Stimulated activated naive CD8-positive, alpha-beta T cell treated with anti-CD3 and anti-CD28 coated beads, Interleukin-15, amount 100 ng/mL, for 72 hours (primary cell): ENCODE measurements at regions not wholly inside any gene's neighbourhood (a gene's known extent, or its start where the extent isn't known, plus 50 kb on each side); places are given as distances from the start of the nearest gene placed in this dataset.

Source experiments
- ATAC-seq: fragments of 150-1000 bp; cut with Tn5 transposase; 2 replicates; pipeline ENCODE4 v1.10.0; 2021; ENCODE audit warnings: mild to moderate bottlenecking, moderate library complexity
- DNase-seq, 2 donors: peaks; one replicate each; pipeline ENCODE4 v3.0.0; 2021 to 2022
- H3K27ac Mint-ChIP-seq, 2 donors: one replicate each; pipeline ENCODE4 v1.8.0; 2022; ENCODE audit warnings: mild to moderate bottlenecking in 2 of 2, mixed read lengths in 2 of 2, moderate library complexity in 2 of 2
- H3K27me3 Mint-ChIP-seq: one replicate; pipeline ENCODE4 v1.8.0; 2022; ENCODE audit warnings: mixed read lengths
- H3K4me1 Mint-ChIP-seq: one replicate; pipeline ENCODE4 v1.8.0; 2022; ENCODE audit warnings: mild to moderate bottlenecking, mixed read lengths
- H3K4me3 Mint-ChIP-seq, 2 donors: one replicate each; pipeline ENCODE4 v1.8.0; 2022; ENCODE audit warnings: mild to moderate bottlenecking in 2 of 2, mixed read lengths in 2 of 2, moderate library complexity in 1 of 2
- H3K9me3 Mint-ChIP-seq, 2 donors: one replicate each; pipeline ENCODE4 v1.8.0; 2022; ENCODE audit warnings: mixed read lengths in 2 of 2

DNA sequence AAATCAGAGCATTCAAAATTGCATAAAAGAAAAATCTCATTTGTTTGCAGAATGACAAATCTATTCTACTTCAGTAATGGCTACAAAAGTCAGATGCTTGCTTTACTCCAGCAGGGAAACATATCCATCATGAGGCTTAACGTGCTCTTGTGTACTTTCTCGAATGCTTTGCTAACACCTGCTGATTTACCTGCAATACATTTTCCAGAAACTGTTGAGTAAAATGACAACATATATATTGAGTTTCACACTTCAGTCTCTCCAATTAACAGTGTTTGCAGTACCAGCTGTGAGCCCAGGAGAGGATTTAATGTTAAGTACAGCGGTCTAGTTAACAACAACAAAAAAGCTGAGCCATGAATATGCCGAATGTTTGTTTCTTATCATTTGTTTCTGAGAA lies 391.5 kb upstream of the SMC2 start:
- ATAC-seq, result no peak
- Mint-ChIP-seq H3K9me3 (peaks cover 0 to 7% of the 10 kb centered on the region in 2 donors), H3K27ac (no peak overlapping the region), H3K4me3 (no peak overlapping the region), H3K27me3 (no peaks in the 10 kb centered on the region), H3K4me1 (no peaks in the 10 kb centered on the region)
- no peak for DNase-seq

DNA sequence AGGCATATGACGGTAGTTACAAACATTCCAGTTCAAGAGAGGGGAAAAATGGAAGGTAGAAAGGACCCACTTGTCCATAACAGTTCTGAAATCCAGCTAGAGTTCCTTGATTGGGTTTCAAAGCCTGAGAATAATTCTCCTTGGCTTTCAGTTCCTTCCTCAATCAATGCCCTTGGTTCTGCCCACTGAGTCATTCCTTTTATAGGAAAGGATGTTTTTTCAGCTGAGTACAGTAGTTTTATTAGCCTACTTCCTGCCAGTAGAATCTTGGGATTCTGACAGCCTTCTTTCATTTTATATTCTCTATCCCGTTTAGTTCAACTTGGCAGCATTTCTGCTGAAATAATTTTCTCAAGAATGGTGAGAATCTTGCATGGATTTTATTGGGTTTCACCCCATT lies 386.9 kb upstream of the SMC2 start:
- H3K27me3 Mint-ChIP-seq, result no peaks in the 10 kb centered on the region

DNA sequence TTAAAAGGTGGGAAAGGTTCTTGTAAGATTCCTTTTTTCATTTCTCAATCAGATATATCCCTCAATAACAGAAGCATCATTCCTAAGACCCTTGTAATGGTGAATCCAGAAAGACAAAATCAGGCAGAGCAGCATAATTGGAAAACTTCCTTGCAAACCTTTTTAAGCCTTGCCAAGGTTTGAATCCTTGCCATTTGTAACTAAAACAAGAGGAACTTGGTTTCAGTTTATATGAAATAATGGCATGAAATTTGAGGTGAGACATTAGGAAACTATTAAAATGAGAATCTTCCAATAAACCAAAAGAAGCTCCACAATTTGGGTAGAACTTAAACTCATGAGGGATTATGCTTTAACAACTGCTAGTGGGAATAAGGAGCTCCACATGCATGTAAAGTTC lies 384.7 kb upstream of the SMC2 start:
- ATAC-seq, result no peak
- no peak for DNase-seq
- peaks cover 8 to 9% of the 10 kb centered on the region in 2 donors for H3K9me3 Mint-ChIP-seq
- no peak overlapping the region for H3K4me3 Mint-ChIP-seq
- no peaks in the 10 kb centered on the region for H3K4me1 Mint-ChIP-seq
- no peak overlapping the region for H3K27ac Mint-ChIP-seq
- H3K27me3 Mint-ChIP-seq, result no peaks in the 10 kb centered on the region

More for the DNA sequence above, 386.9 kb upstream of the SMC2 start:
- DNase-seq, result no peak
- no peak for ATAC-seq
- Mint-ChIP-seq H3K4me3 (no peak overlapping the region), H3K9me3 (peaks cover 8 to 9% of the 10 kb centered on the region in 2 donors), H3K27ac (no peak overlapping the region), H3K4me1 (no peaks in the 10 kb centered on the region)

DNA sequence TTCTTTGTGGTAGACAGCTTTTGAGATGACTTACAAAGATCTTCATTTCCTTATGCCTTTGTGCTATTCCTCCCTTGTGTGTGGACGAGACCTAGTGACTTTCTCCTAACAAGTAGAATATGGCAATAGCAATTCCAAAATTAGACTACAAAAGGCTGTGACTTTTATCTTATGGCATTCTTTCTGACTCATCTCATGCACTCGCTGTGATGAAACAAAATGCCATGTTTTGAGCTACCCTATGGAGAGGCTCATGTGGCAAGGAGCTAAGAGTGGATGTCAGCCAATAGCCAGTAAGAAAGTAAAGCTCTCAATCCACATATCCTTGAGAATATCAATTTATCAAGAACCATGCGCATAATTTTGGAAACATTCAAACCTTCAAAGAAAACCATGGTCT lies 380.5 kb upstream of the SMC2 start:
- Mint-ChIP-seq H3K27me3 (no peaks in the 10 kb centered on the region), H3K27ac (no peak overlapping the region), H3K9me3 (peaks cover 0 to 4% of the 10 kb centered on the region in 2 donors), H3K4me3 (no peak overlapping the region), H3K4me1 (no peaks in the 10 kb centered on the region)
- no peak for DNase-seq
- no peak for ATAC-seq

DNA sequence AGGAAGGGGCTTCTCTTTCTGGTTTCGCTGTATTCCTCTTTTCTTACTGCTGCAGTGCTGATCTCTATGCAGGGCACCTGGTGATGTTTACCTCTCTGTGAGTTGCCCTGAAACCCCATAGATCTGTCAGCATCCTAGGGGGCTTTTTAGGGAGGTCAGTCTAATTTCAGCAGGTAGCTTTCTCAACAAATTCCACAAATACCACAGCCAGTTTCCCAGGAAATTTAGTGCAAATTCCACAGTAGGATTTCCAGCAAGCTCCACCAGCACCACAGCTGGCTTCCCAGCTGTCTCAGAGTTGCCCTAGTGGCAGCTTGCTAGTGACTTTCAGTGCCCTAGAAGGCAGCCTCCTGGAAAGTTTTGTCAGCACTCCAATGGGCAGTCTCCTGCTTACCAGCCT lies 379.1 kb upstream of the SMC2 start:
- ATAC-seq, result no peak
- no peaks in the 10 kb centered on the region for H3K27me3 Mint-ChIP-seq
- H3K4me1 Mint-ChIP-seq, result no peaks in the 10 kb centered on the region
- no peaks in the 10 kb centered on the region for H3K9me3 Mint-ChIP-seq
- no peak overlapping the region for H3K4me3 Mint-ChIP-seq
- no peak for DNase-seq
- H3K27ac Mint-ChIP-seq, result no peak overlapping the region

DNA sequence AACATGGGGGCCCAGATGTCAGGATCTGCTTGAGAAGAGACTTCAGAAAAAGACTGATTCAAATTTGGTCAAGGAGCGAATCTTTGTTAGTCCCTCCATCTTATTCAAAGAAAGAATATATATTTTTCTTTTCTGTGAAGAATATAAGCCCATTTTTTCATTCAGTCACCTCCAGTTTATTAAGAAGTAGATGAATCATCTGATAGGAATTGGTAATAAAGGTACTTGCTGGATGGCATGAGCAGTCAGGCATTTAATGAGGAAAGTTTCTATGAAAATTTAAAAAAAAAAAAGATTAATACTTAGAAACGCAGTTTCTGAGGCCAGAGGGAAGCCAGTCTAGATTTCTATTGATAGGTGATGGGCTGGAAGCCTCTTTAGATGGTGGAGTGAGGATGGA lies 373.1 kb upstream of the SMC2 start:
- Mint-ChIP-seq H3K4me3 (no peak overlapping the region), H3K27me3 (no peaks in the 10 kb centered on the region), H3K9me3 (peaks cover 0 to 5% of the 10 kb centered on the region in 2 donors), H3K4me1 (no peaks in the 10 kb centered on the region), H3K27ac (no peak overlapping the region)
- no peak for ATAC-seq
- no peak for DNase-seq

DNA sequence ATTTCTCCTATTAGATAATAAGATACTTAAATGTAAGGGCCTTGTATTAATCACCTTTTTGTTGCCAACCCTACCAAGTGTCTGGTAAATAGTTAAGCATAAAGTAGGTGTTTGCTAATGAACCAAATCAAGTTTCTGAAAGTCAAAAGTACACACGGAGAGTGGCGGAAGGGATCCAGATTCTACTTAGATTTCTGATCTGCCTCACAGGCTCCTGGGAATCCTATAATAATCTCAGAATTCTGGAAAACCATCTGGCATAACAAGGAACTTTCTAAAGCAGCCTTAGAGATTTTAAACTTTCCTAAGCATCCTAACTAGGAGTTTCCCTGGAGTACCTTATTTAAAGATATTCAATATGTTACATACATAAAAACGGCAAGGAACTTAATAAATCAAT lies 363.2 kb upstream of the SMC2 start:
- Mint-ChIP-seq H3K9me3 (peaks cover 0 to 10% of the 10 kb centered on the region in 2 donors), H3K4me1 (no peaks in the 10 kb centered on the region), H3K4me3 (no peak overlapping the region), H3K27me3 (no peaks in the 10 kb centered on the region), H3K27ac (no peak overlapping the region)
- DNase-seq (no peak), ATAC-seq (no peak)

DNA sequence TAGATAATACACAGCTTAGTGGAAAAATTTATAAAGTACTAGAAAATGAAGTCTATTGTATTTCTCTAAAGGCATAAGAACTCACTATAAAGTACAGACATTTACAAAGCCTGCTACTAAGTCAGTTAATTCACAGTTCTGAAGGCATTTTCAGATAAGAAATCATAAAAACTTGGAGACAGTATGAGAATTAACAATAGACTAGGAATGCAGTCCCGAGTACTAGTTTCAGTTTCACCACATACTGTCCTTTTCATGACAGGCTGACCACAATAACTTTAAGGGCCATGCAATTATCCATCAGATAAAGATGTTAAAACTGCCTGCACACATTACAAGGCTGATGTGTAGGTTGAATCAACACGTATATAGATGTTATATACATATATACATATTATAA lies 362.6 kb upstream of the SMC2 start:
- Mint-ChIP-seq H3K27me3 (no peaks in the 10 kb centered on the region), H3K4me3 (no peak overlapping the region), H3K27ac (no peak overlapping the region), H3K4me1 (no peaks in the 10 kb centered on the region), H3K9me3 (peaks cover 0 to 10% of the 10 kb centered on the region in 2 donors)
- DNase-seq (no peak), ATAC-seq (no peak)

DNA sequence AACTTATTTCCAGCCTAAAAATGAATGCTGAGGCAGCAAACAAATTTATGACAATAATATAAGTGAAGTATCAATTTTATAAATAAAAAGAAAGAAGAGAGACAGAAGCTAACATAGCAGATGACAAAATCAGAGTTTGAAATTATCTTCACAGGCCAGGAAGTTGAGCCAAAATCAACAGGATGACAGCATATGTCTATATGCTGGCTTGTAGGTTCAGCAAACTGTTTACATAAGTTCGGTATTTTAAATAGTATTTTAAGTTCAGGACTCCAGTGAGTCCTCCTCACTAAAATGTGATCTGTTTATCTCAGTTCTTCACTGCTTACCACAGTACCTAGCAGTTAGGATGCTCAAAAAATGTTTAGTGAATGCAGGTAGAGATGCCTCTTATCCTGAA lies 359.6 kb upstream of the SMC2 start:
- Mint-ChIP-seq H3K9me3 (peaks cover 0 to 5% of the 10 kb centered on the region in 2 donors), H3K27ac (no peak overlapping the region), H3K4me3 (no peak overlapping the region), H3K27me3 (no peaks in the 10 kb centered on the region), H3K4me1 (no peaks in the 10 kb centered on the region)
- DNase-seq, result no peak
- ATAC-seq, result no peak

DNA sequence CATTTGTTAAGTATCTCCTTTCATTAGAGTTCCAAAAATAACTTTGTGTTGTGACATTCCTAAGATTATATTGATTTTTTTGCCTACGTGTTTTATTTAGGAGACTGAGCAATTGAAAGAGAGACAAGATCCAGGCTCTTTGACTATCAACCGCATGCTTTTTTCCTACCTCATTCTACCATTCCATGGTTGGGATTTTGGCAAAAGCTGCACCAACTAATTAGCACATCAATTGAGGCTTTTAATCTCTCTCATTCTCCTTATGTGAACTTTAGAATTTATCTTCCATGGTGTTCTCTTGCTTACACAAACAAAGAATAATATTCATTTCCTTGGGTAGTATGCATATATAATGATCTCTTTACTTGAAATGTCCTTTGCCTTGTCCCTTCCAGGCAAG lies 338.7 kb upstream of the SMC2 start:
- Mint-ChIP-seq H3K27me3 (no peaks in the 10 kb centered on the region), H3K4me3 (no peak overlapping the region), H3K9me3 (peaks cover 0 to 5% of the 10 kb centered on the region in 2 donors), H3K27ac (no peak overlapping the region), H3K4me1 (no peaks in the 10 kb centered on the region)
- no peak for ATAC-seq
- no peak for DNase-seq

DNA sequence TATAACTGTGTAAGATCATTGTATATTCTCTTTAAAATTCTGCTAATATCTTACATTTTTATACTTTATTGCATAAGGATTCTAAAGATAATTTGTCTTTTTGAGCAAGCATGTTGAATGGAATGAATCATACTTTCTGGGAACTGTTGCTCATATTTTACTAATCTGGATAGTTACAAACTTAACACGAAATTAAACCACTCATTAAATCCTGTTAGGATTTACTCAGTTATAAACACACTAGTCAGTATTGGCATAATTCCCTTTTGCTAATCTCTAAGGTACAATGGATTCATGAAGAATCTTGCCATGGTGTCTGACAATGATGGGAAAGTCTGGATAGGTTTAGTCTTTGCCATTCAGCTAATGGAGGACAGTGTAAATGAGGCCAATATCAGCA lies 338.1 kb upstream of the SMC2 start:
- no peak for DNase-seq
- Mint-ChIP-seq H3K4me3 (no peak overlapping the region), H3K9me3 (peaks cover 0 to 5% of the 10 kb centered on the region in 2 donors), H3K4me1 (no peaks in the 10 kb centered on the region), H3K27me3 (no peaks in the 10 kb centered on the region), H3K27ac (no peak overlapping the region)
- ATAC-seq, result no peak

DNA sequence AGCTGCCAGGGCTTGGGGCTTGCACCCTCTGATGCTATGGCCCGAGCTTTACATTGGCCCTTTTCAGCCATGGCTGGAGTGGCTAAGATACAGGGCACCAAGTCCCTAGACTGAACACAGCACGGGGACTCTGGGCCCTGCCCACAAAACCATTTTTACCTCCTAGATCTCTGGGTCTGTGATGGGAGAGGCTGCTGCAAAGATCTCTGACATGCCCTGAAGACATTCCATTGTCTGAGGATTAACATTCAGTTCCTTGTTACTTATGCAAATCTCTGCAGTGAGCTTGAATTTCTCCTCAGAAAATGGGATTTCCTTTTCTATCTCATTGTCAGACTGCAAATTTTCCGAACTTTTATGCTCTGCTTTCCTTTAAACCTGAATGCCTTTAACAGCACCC lies 337.0 kb upstream of the SMC2 start:
- no peaks in the 10 kb centered on the region for H3K27me3 Mint-ChIP-seq
- ATAC-seq (no peak), DNase-seq (no peak)
- H3K9me3 Mint-ChIP-seq, result peaks cover 3 to 5% of the 10 kb centered on the region in 2 donors
- H3K27ac Mint-ChIP-seq, result no peak overlapping the region
- no peaks in the 10 kb centered on the region for H3K4me1 Mint-ChIP-seq
- no peak overlapping the region for H3K4me3 Mint-ChIP-seq

DNA sequence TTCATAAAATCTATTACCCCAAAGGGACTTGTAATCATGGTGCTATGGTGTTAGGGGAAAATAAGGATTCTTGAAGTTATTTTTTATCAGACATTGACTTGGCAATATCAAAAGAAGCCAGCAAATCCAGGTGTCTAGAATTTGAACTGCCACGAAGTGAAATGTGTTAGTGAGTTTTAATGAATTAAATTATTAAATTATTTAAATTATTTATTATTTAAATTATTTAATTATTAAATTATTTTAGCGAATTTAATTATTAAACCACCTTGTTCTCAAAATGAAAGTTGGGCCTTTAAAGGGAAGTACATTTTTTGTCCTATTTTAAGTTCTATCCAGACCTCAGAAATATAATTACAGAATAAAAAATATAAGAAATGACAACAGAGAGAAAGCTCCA lies 332.6 kb upstream of the SMC2 start:
- no peaks in the 10 kb centered on the region for H3K27me3 Mint-ChIP-seq
- DNase-seq, result no peak
- H3K9me3 Mint-ChIP-seq, result peaks cover 0 to 16% of the 10 kb centered on the region in 2 donors
- H3K4me1 Mint-ChIP-seq, result no peaks in the 10 kb centered on the region
- H3K4me3 Mint-ChIP-seq, result no peak overlapping the region
- no peak overlapping the region for H3K27ac Mint-ChIP-seq
- ATAC-seq, result no peak

DNA sequence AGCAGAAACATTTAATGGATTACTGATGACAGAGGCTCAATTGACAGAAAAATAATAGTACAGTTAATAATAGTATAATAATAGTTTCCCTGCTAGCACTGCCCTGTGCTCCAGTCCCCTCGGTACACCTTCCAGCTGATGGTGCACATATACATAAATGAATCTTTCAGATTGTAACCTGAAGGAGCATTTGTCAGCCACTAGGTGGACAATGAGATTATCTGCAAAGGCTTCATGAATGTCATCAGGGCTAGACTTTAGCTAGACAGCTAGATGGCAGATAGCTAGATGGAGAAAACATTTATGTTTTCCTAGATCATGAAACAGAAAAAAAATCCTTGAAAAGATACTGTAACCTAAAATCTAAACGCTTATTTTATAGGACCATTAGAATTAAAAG lies 304.4 kb upstream of the SMC2 start:
- no peak overlapping the region for H3K4me3 Mint-ChIP-seq
- H3K27ac Mint-ChIP-seq, result no peak overlapping the region
- no peaks in the 10 kb centered on the region for H3K27me3 Mint-ChIP-seq
- DNase-seq (no peak), ATAC-seq (peak; percentile 35)
- H3K4me1 Mint-ChIP-seq, result peaks cover 6% of the 10 kb centered on the region
- H3K9me3 Mint-ChIP-seq, result peaks cover 0 to 4% of the 10 kb centered on the region in 2 donors

DNA sequence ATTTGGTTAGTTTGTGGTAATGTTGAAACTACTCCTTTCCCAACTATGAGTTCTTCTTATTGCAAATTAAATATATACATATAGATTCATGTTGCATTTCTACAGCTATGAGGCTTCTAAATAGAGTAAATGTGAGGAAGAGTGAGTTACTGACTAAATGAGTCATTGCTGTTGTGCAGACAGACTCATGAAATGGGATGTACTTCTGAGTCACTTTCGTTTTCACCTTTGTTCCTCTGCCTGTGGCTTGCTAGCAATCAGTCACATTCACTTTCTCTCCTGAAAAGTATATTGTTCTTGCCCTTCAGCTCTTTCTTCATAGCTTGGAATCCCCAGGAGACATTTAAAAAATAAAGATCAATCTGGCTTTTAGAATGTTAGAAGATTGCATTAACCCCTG lies 295.5 kb upstream of the SMC2 start:
- ATAC-seq (peak; percentile 94), DNase-seq (no peak)
- Mint-ChIP-seq H3K4me3 (no peak overlapping the region), H3K9me3 (peaks cover 0 to 6% of the 10 kb centered on the region in 2 donors), H3K27me3 (peaks cover 14% of the 10 kb centered on the region), H3K4me1 (peaks cover 5% of the 10 kb centered on the region), H3K27ac (no peak overlapping the region)

DNA sequence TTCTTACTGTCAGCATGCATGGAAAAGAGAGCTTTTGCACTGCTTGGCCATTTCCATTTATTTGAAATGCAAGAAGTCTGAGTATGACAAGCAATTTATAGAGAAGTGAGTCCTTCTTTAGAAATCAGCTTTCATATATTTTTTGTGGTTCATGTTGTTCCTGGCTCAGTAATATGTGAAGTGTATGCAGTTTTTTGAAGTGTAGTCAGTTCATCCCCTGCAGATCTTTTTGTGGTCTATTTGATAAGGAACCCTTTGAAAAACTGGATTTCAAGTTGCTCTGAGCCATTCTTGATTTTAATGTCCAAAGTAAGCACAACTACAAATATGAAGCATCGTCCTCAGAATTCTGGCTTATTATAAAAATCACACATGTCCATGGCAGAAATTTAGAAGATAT lies 294.1 kb upstream of the SMC2 start:
- ATAC-seq, result no peak
- H3K4me1 Mint-ChIP-seq, result peaks cover 5% of the 10 kb centered on the region
- no peak overlapping the region for H3K27ac Mint-ChIP-seq
- H3K9me3 Mint-ChIP-seq, result peaks cover 0 to 10% of the 10 kb centered on the region in 2 donors
- H3K4me3 Mint-ChIP-seq, result no peak overlapping the region
- DNase-seq, result no peak
- peaks cover 14% of the 10 kb centered on the region for H3K27me3 Mint-ChIP-seq

DNA sequence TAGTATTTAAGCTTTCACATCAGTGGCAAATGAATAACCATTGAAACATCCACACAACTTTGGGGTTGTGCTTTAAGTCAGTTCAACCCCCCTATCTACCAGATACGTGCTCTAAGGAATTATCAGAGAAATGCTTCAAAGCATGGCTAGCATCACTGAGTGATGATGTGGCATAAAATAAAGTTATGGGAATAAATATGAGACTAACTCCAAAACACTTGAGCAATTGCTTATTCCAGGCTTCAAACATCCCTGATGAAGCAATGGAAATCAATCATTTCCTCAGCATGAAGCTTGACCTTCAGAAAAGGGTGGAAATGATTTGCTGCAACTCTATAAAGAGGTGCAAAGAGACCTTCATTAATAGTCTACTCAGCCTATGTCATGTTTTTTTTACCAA lies 292.0 kb upstream of the SMC2 start:
- Mint-ChIP-seq H3K27ac (no peak overlapping the region), H3K4me1 (peaks cover 5% of the 10 kb centered on the region), H3K4me3 (no peak overlapping the region), H3K9me3 (peaks cover 0 to 11% of the 10 kb centered on the region in 2 donors), H3K27me3 (peaks cover 2% of the 10 kb centered on the region)
- DNase-seq, result no peak
- ATAC-seq, result no peak
